SIG-M5 (cell line): ENCODE measurements at regions not wholly inside any gene's neighbourhood (a gene's known extent, or its start where the extent isn't known, plus 50 kb on each side); places are given as distances from the start of the nearest gene placed in this dataset.

Source experiments
- DNase-seq: peaks from one replicate; lab custom pipeline; 2025; lab: John Stamatoyannopoulos, UW

GRCh38 chr1:184141361-184141880, 89.9 kb downstream of the TSEN15 start:
- DNase-seq, result no peak

- DNase-seq, result no peak
These were observed 91.9 kb downstream of the TSEN15 start for GRCh38 chr1:184143449-184143848.

GRCh38 chr1:184145083-184145482, 93.6 kb downstream of the TSEN15 start:
- DNase-seq, result no peak

GRCh38 chr1:184146202-184146601, 94.7 kb downstream of the TSEN15 start:
- DNase-seq, result no peak

- DNase-seq, result no peak
These were observed 99.4 kb downstream of the TSEN15 start for GRCh38 chr1:184150776-184151531.

- no peak for DNase-seq
These were observed 100.9 kb downstream of the TSEN15 start for GRCh38 chr1:184152434-184152898.

- no peak for DNase-seq
These were observed 101.4 kb downstream of the TSEN15 start for GRCh38 chr1:184152974-184153373.

- no peak for DNase-seq
These were observed 102.2 kb downstream of the TSEN15 start for GRCh38 chr1:184153731-184154130.

GRCh38 chr1:184156521-184157393, 105.2 kb downstream of the TSEN15 start:
- DNase-seq, result no peak

GRCh38 chr1:184157394-184157742, 105.8 kb downstream of the TSEN15 start:
- DNase-seq, result no peak

- DNase-seq, result peak; percentile 72
These were observed 107.6 kb downstream of the TSEN15 start for GRCh38 chr1:184158896-184159681.

GRCh38 chr1:184160236-184160635, 108.7 kb downstream of the TSEN15 start:
- DNase-seq, result no peak

- no peak for DNase-seq
These were observed 109.7 kb downstream of the TSEN15 start for GRCh38 chr1:184161071-184161698.

- no peak for DNase-seq
These were observed 110.8 kb downstream of the TSEN15 start for GRCh38 chr1:184162281-184162680.

- no peak for DNase-seq
These were observed 112.3 kb downstream of the TSEN15 start for GRCh38 chr1:184163674-184164465.

- DNase-seq, result no peak
These were observed 113.0 kb downstream of the TSEN15 start for GRCh38 chr1:184164536-184164935.

GRCh38 chr1:184166485-184166884, 115.0 kb downstream of the TSEN15 start:
- no peak for DNase-seq

- no peak for DNase-seq
These were observed 115.8 kb downstream of the TSEN15 start for GRCh38 chr1:184167352-184167751.

- DNase-seq, result no peak
These were observed 119.2 kb downstream of the TSEN15 start for GRCh38 chr1:184170719-184171118.

- DNase-seq, result no peak
These were observed 124.5 kb downstream of the TSEN15 start for GRCh38 chr1:184176058-184176457.

- no peak for DNase-seq
These were observed 129.5 kb downstream of the TSEN15 start for GRCh38 chr1:184181044-184181443.
